Stimulated activated CD4-positive, alpha-beta T cell treated with anti-CD3 and anti-CD28 coated beads, Interleukin-12 subunit alpha, Interleukin-12 subunit beta, amount 100 ng/mL, for 24 hours (primary cell): ENCODE measurements at regions not wholly inside any gene's neighbourhood (a gene's known extent, or its start where the extent isn't known, plus 50 kb on each side); places are given as distances from the start of the nearest gene placed in this dataset.

Experiments
- DNase-seq, 2 experiments: peaks; one replicate each; pipeline ENCODE4 v3.0.0-alpha.2; 2020; ENCODE audit warnings: low read depth in 2 of 2

- DNase-seq, result peak in 1 of 2 experiments; percentile 7
These were observed 158.1 kb downstream of the C9orf152 start for GRCh38 chr9:110049699-110050450.

GRCh38 chr9:110050925-110051355 is 157.0 kb downstream of the C9orf152 start:
- DNase-seq, result no peak

- no peak for DNase-seq
These were observed 151.9 kb downstream of the C9orf152 start for GRCh38 chr9:110056062-110056461.

GRCh38 chr9:110058304-110058953 is 149.5 kb downstream of the C9orf152 start:
- peak in 1 of 2 experiments; percentile 24 for DNase-seq

- no peak for DNase-seq
These were observed 148.5 kb downstream of the C9orf152 start for GRCh38 chr9:110059461-110059860.

- DNase-seq, result no peak
These were observed 143.2 kb downstream of the C9orf152 start for GRCh38 chr9:110064803-110065202.

GRCh38 chr9:110065532-110065931 is 142.4 kb downstream of the C9orf152 start:
- DNase-seq, result no peak

GRCh38 chr9:110066929-110067716 is 140.8 kb downstream of the C9orf152 start:
- DNase-seq, result no peak

- DNase-seq, result no peak
These were observed 139.7 kb downstream of the C9orf152 start for GRCh38 chr9:110068212-110068611.

GRCh38 chr9:110069326-110070248 is 138.4 kb downstream of the C9orf152 start:
- no peak for DNase-seq

GRCh38 chr9:110072597-110073355 is 135.2 kb downstream of the C9orf152 start:
- DNase-seq, result no peak

- no peak for DNase-seq
These were observed 134.5 kb downstream of the C9orf152 start for GRCh38 chr9:110073356-110073905.

- no peak for DNase-seq
These were observed 130.8 kb downstream of the C9orf152 start for GRCh38 chr9:110076894-110077725.

- DNase-seq, result no peak
These were observed 130.0 kb downstream of the C9orf152 start for GRCh38 chr9:110077925-110078324.

- no peak for DNase-seq
These were observed 129.4 kb downstream of the C9orf152 start for GRCh38 chr9:110078604-110079003.

GRCh38 chr9:110081395-110081794 is 126.6 kb downstream of the C9orf152 start:
- DNase-seq, result no peak

- no peak for DNase-seq
These were observed 124.1 kb downstream of the C9orf152 start for GRCh38 chr9:110083866-110084265.

- no peak for DNase-seq
These were observed 121.4 kb downstream of the C9orf152 start for GRCh38 chr9:110086537-110086936.

- DNase-seq, result no peak
These were observed 120.4 kb downstream of the C9orf152 start for GRCh38 chr9:110087605-110088004.
